ENCODE measurements at regions not wholly inside any gene's neighbourhood (a gene's known extent, or its start where the extent isn't known, plus 50 kb on each side); places are given as distances from the start of the nearest gene placed in this dataset.

GRCh38 chr5:3335301-3335700, 260.3 kb upstream of the IRX1 start:
- Mint-ChIP-seq H3K27me3 (peaks cover 21% of the 10 kb centered on the region), H3K4me3 (ENCODE audit: low read depth) (no peak overlapping the region), H3K4me1 (ENCODE audit: low read depth) (no peaks in the 10 kb centered on the region), H3K27ac (no peak overlapping the region), H3K9me3 (ENCODE audit: low read depth) (no peaks in the 10 kb centered on the region), H3K36me3 (ENCODE audit: insufficient read depth) (no peaks in the 10 kb centered on the region)
- no peak for TF ChIP-seq CTCF (IDR thresholded peaks at IDR 0.05; ENCODE audit: unreplicated experiment)
- DNase-seq (ENCODE audit: low spot score, unreplicated experiment) = no peak

- H3K27ac Mint-ChIP-seq = no peak overlapping the region
- no peak for TF ChIP-seq CTCF (IDR thresholded peaks at IDR 0.05; ENCODE audit: unreplicated experiment)
- no peaks in the 10 kb centered on the region for H3K36me3 Mint-ChIP-seq (ENCODE audit: insufficient read depth)
- peaks cover 14% of the 10 kb centered on the region for H3K27me3 Mint-ChIP-seq
- no peak for DNase-seq (ENCODE audit: low spot score, unreplicated experiment)
- no peaks in the 10 kb centered on the region for H3K9me3 Mint-ChIP-seq (ENCODE audit: low read depth)
- no peaks in the 10 kb centered on the region for H3K4me1 Mint-ChIP-seq (ENCODE audit: low read depth)
- H3K4me3 Mint-ChIP-seq (ENCODE audit: low read depth) = no peak overlapping the region
Observed at GRCh38 chr5:3333836-3334235, 261.8 kb upstream of the IRX1 start.

- Mint-ChIP-seq H3K36me3 (ENCODE audit: insufficient read depth) (no peaks in the 10 kb centered on the region), H3K4me3 (ENCODE audit: low read depth) (no peak overlapping the region)
Observed at GRCh38 chr5:3333105-3333504, 262.5 kb upstream of the IRX1 start.

GRCh38 chr5:3331819-3332218, 263.8 kb upstream of the IRX1 start:
- Mint-ChIP-seq H3K27ac (no peak overlapping the region), H3K27me3 (peaks cover 8% of the 10 kb centered on the region), H3K36me3 (ENCODE audit: insufficient read depth) (no peaks in the 10 kb centered on the region), H3K4me3 (ENCODE audit: low read depth) (no peak overlapping the region), H3K9me3 (ENCODE audit: low read depth) (no peaks in the 10 kb centered on the region), H3K4me1 (ENCODE audit: low read depth) (no peaks in the 10 kb centered on the region)
- no peak for TF ChIP-seq CTCF (IDR thresholded peaks at IDR 0.05; ENCODE audit: unreplicated experiment)
- DNase-seq (ENCODE audit: low spot score, unreplicated experiment) = no peak

More at GRCh38 chr5:3333105-3333504, 262.5 kb upstream of the IRX1 start:
- no peak for DNase-seq (ENCODE audit: low spot score, unreplicated experiment)
- Mint-ChIP-seq H3K27ac (no peak overlapping the region), H3K27me3 (peaks cover 11% of the 10 kb centered on the region), H3K9me3 (ENCODE audit: low read depth) (no peaks in the 10 kb centered on the region), H3K4me1 (ENCODE audit: low read depth) (no peaks in the 10 kb centered on the region)
- TF ChIP-seq CTCF (IDR thresholded peaks at IDR 0.05; ENCODE audit: unreplicated experiment) = no peak

- H3K27me3 Mint-ChIP-seq = peaks cover 13% of the 10 kb centered on the region
- TF ChIP-seq CTCF (IDR thresholded peaks at IDR 0.05; ENCODE audit: unreplicated experiment) = no peak
- no peaks in the 10 kb centered on the region for H3K36me3 Mint-ChIP-seq (ENCODE audit: insufficient read depth)
- H3K9me3 Mint-ChIP-seq (ENCODE audit: low read depth) = no peaks in the 10 kb centered on the region
- H3K4me1 Mint-ChIP-seq (ENCODE audit: low read depth) = no peaks in the 10 kb centered on the region
- H3K4me3 Mint-ChIP-seq (ENCODE audit: low read depth) = no peak overlapping the region
- H3K27ac Mint-ChIP-seq = no peak overlapping the region
- no peak for DNase-seq (ENCODE audit: low spot score, unreplicated experiment)
Observed at GRCh38 chr5:3330442-3330841, 265.2 kb upstream of the IRX1 start.
